ENCODE measurements at regions not wholly inside any gene's neighbourhood (a gene's known extent, or its start where the extent isn't known, plus 50 kb on each side); places are given as distances from the start of the nearest gene placed in this dataset.
"Not testable (repeated sequence)": the region's sequence is repeated elsewhere in the genome, so short reads cannot be mapped to it uniquely, and the experiment has no call there.

- DNase-seq (ENCODE audit: low spot score): not testable (repeated sequence)
Observed at GRCh38 chr3:20560446-20560845, 374.4 kb upstream of the SGO1 start.

- no peak for DNase-seq (ENCODE audit: low spot score)
Observed at GRCh38 chr3:20558161-20558560, 372.2 kb upstream of the SGO1 start.

DNA sequence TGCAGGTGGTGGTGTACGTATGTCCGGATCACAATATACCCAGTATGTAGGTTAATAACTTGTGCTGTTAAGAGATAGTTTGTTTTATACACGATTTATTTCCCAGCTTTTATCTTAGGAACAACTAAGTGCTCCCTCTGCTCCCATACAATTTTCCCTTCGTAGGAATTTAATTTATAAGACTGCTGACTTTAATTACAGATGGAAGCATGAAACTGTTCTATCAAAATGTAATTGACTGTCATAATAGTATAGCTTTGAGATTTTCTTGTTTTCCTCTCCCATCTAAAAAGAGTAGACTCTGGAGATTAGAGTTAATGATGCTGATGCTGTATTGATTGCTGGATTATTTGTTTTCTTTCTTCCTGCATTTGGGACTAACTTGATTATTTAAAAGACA, 370.7 kb upstream of the SGO1 start:
- DNase-seq (ENCODE audit: low spot score): no peak

DNA sequence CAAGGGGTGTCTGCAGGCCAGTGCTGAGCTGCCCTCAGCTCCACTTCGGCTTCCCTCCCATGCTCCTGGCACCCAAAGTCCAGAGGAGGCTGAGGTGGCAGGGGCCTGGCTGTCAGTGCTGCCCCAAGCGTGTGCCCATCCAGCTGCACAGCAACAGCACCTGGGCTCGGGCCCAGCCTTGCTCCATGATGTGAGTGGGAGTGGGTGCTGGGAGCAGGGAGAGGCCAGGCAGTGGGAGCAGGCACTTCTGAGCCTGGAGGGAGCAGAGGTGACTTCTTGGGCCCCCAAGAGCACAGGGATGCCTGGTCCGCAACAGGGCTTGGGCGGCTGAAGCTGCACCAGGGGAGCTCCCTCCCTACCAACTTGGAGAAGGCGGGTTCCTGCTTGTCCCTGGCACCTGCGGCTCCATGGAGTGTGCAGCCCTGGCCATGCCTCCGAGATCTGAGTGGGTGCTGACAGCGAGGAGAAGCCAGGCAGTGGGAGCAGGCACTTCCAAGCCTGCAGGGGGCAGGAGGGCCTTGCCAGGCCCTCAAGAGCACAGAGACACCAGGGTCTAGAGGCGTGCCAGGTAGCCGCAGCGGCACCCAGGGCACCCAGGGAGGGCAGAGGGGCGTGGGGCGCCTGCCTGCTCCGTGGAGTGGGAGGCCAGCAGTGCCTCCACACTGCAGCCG, 366.7 kb upstream of the SGO1 start:
- DNase-seq (ENCODE audit: low spot score): no peak

DNA sequence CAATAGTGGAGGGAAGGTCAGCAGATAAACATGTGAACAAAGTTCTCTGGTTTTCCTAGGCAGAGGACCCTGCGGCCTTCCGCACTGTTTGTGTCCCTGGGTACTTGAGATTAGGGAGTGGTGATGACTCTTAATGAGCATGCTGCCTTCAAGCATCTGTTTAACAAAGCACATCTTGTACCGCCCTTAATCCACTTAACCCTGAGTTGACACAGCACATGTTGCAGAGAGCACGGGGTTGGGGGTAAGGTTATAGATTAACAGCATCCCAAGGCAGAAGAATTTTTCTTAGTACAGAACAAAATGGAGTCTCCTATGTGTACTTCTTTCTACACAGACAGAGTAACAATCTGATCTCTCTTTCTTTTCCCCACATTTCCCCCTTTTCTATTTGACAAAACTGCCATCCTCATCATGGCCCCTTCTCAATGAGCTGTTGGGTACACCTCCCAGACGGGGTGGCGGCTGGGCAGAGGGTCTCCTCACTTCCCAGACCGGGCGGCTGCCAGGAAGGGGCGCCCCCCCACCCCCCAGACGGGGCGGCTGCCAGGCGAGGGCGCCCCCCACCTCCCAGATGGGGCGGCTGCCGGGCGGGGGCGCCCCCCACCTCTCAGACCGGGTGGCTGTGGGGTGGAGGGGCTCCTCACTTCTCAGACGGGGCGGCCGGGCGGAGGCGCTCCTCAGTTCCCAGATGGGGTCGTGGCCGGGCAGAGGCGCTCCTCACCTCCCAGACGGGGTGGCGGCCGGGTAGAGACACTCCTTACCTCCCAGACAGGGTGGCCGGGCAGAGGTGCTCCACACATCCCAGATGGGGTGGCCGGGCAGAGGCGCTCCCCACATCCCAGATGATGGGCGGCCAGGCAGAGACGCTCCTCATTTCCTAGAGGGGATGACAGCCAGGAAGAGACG, 361.6 kb upstream of the SGO1 start:
- DNase-seq (ENCODE audit: low spot score): not testable (repeated sequence)

GRCh38 chr3:20546636-20547035, 360.6 kb upstream of the SGO1 start:
- DNase-seq (ENCODE audit: low spot score): no peak

GRCh38 chr3:20543535-20544226, 357.7 kb upstream of the SGO1 start:
- no peak for DNase-seq (ENCODE audit: low spot score)

DNA sequence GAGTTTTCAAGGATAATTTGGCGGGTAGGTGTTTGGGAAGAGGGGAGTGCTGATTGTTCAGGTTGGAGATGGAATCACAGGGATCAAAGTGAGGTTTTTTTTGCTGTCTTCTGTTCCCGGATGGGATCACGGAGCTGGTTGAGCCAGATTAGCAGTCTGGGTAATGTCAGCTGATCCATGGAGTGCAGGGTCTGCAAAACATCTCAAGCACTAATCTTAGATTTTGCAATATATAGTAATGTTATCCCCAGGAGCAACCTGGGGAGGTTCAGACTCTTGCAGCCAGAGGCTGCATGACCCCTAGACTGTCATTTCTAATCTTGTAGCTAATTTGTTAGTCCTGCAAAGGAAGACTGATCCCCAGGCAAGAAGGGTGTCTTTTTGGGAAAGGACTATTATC, 354.1 kb upstream of the SGO1 start:
- DNase-seq (ENCODE audit: low spot score): peak; percentile 94

- peak; percentile 80 for DNase-seq (ENCODE audit: low spot score)
Observed at GRCh38 chr3:20539666-20540065, 353.7 kb upstream of the SGO1 start.

GRCh38 chr3:20537234-20537633, 351.2 kb upstream of the SGO1 start:
- DNase-seq (ENCODE audit: low spot score): no peak

- DNase-seq (ENCODE audit: low spot score): no peak
Observed at GRCh38 chr3:20529911-20530310, 343.9 kb upstream of the SGO1 start.

DNA sequence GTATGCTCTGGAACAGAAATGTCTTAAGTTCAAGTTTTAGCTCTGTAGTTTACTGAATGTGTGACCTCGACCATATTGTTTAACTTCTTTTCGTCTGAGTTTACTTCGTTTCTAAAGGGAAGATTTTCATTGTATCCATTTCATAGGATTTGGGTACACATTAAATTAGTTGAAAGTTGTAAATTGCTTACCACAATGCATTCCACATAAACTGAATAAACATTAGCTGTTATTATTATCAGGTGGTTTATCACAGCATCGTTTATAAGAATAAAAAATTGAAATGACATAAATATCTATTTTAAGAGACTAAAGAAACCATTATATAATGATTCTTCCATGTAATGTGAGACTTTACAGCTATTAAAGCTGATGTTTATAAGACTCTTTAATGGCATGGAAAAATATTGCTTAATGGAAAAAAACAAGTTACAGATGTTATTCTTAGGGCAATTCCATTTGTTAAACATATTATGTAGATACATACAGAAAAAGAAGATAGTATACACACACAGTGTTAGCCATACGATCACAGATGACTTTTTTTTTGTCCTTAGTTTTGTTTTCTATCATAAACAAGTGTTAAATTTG, 342.3 kb upstream of the SGO1 start:
- no peak for DNase-seq (ENCODE audit: low spot score)

GRCh38 chr3:20527368-20527767, 341.4 kb upstream of the SGO1 start:
- no peak for DNase-seq (ENCODE audit: low spot score)

DNA sequence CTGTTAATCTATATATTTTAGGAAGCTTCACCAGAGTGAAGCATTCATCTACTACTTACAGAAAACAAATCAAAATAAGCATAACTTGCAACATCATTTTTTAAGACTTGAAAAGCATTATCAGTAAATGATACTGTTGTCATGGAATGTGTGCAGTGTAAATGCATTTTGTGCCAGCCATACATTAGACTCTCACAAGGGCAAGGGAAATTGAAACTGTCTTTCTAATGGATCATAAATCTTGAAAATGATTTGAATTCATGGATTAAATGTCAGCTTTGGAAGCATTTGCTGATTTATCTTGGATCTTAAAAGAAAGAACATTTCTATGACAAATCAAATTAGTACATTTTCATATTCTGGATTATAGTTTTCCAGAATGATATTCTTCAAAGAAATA, 338.3 kb upstream of the SGO1 start:
- DNase-seq (ENCODE audit: low spot score): no peak

DNA sequence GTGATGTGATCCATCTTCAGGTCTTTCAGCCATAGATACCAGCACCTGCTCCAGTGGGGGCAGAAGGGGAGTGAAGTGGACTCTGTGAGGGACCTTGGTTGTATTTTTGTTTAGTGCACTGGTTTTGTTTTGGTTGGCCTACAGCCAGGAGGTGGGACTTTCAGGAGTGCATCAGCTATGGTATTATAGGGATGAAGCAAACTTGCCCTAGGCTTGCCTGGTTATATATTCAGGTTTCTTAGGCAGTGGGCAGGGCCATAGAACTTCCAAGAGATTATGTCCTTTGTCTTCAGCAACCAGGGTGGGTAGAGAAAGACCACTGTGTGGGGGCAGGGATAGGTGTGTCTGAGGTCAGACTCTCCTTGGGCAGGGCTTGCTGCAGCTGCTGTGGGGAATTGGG, 337.3 kb upstream of the SGO1 start:
- DNase-seq (ENCODE audit: low spot score): no peak

- DNase-seq (ENCODE audit: low spot score): not testable (repeated sequence)
Observed at GRCh38 chr3:20517316-20517715, 331.3 kb upstream of the SGO1 start.

DNA sequence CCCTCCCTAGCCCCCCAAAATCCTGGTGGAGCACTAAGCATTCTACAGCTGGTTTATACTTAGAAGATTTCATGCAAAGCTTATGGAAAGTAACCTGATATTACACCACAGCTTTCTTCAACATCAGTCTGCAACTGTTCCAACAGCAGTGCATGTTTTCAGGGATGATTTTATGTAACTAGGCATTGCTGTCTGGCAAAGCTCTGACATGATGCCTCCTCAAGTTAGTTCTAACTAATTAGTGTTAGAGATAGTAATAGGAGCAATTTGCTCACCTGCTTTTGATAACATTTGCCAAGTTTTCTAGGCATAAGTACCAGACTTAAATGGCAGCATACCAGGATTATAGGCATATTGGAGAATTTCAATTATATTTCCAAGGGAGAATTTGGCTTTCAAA, 330.3 kb upstream of the SGO1 start:
- no peak for DNase-seq (ENCODE audit: low spot score)

- no peak for DNase-seq (ENCODE audit: low spot score)
Observed at GRCh38 chr3:20515834-20516233, 329.8 kb upstream of the SGO1 start.

DNA sequence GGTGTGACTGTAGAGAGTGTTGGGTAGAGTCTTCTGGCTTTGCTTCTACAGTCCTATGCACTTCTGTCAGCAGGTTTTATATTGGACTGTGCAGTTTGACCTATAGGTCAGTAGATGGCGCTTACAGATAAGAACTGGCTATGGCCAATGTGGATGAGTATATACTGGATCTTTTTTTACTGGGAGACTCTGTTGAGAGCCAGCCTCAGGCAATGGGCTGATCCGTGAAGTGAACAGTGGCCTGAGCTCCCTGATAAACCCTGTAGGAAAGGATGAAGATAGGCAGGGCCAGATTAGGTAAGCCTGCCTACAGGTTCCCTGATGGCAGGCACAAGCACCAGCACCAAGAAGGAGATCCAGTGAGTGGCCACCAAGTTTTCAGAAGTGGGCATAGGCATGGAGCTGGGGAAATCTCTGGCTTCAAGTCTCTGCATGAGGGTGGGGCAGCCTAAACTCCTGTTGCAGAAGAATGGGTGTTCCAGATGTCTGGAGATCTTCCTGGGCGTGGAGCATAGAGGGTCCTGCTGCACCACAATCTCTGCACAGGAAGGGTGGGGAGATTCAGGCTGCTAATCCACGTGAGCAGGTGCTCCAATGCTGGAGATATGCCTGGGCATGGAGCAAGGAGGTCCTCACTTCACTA, 326.0 kb upstream of the SGO1 start:
- DNase-seq (ENCODE audit: low spot score): peak; percentile 77

DNA sequence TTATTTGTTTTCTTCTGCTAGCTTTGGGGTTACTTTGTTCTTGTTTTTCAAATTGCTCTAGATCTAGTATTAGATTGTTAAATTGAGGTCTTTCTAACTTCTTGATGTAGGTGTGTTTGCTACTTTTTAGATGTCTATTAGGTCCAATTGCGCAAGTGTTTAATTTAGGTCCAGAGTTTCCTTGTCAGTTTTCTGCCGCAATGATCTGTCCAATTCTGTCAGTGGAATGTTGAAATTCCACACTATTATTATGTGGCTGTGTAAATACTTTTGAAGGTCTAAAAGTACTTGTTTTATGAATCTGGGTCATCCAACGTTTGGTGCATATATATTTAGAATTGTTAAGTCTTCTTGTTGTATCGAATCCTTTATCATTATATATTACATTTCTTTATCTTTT, 324.4 kb upstream of the SGO1 start:
- no peak for DNase-seq (ENCODE audit: low spot score)

GRCh38 chr3:20503394-20504082, 317.5 kb upstream of the SGO1 start:
- no peak for DNase-seq (ENCODE audit: low spot score)

Data from SK-N-DZ (cell line).